K562 (cell line): ENCODE measurements at regions not wholly inside any gene's neighbourhood (a gene's known extent, or its start where the extent isn't known, plus 50 kb on each side); places are given as distances from the start of the nearest gene placed in this dataset.

Source experiments
- ARHGAP35 ChIP-seq: fragments of 450-650 bp; IDR thresholded peaks from 2 replicates; pipeline ENCODE4 v1.6.1; 2018; ENCODE audit not compliant: partially characterized antibody
- CEBPB ChIP-seq: fragments of 450-650 bp; IDR thresholded peaks from 2 replicates; pipeline ENCODE4 v1.6.1; 2016; ENCODE audit warnings: missing genetic modification characterization, missing compliant biosample characterization
- DPF2 ChIP-seq: fragments of 450-650 bp; IDR thresholded peaks from 2 replicates; pipeline ENCODE4 v1.6.1; 2016
- EP300 ChIP-seq: IDR thresholded peaks from 2 replicates; pipeline ENCODE4 v1.6.1; 2012; ENCODE audit warnings: low read length, improper control_type of control experiment
- KLF6 ChIP-seq: fragments of 250-450 bp; sonication (Bioruptor Pico); IDR thresholded peaks from 2 replicates; pipeline ENCODE4 v1.4.0; 2020; ENCODE audit warnings: mild to moderate bottlenecking, moderate library complexity, borderline replicate concordance
- NCOA4 ChIP-seq: fragments of 450-650 bp; IDR thresholded peaks from 2 replicates; pipeline ENCODE4 v1.6.1; 2018; ENCODE audit warnings: mild to moderate bottlenecking; ENCODE audit not compliant: partially characterized antibody
- SIN3A ChIP-seq, 2 experiments: fragments of 150-350 bp in 1 of 2; IDR thresholded peaks; 2 replicates each; pipeline ENCODE4 v1.6.1; 2011 to 2016; ENCODE audit warnings: borderline replicate concordance in 2 of 2, low read depth in 2 of 2, low read length in 2 of 2, mild to moderate bottlenecking in 2 of 2, moderate library complexity in 2 of 2; ENCODE audit not compliant: control insufficient read depth in 1 of 2
- SPI1 ChIP-seq: IDR thresholded peaks from 2 replicates; pipeline ENCODE4 v1.6.1; 2011; ENCODE audit warnings: low read depth, low read length, control low read depth, borderline replicate concordance
- ZBTB11 ChIP-seq, 3 experiments: fragments of 200-800 bp in 1 of 3; fragments of 250-450 bp in 1 of 3; fragments of 450-650 bp in 1 of 3; sonication (Bioruptor Pico) in 1 of 3; sonication (Bioruptor generic) in 1 of 3; formaldehyde crosslinking in 1 of 3; IDR thresholded peaks; 2 replicates each; pipeline versions ENCODE4 v1.6.1 to v1.8.0; 2016 to 2022; ENCODE audit warnings: mild to moderate bottlenecking in 2 of 3, missing genetic modification characterization in 2 of 3, missing compliant biosample characterization in 1 of 3, moderate library complexity in 1 of 3
- ZNF76 ChIP-seq: fragments of 250-450 bp; sonication (Bioruptor Pico); IDR thresholded peaks from 2 replicates; pipeline ENCODE4 v1.4.0; 2020; ENCODE audit warnings: mild to moderate bottlenecking, moderate library complexity, borderline replicate concordance
- TF ChIP-seq, protein P1 (sequence below): fragments of 150-350 bp; conservative IDR thresholded peaks from 2 replicates; pipeline ENCODE4 v1.6.1; 2014; ENCODE audit warnings: low read length

DNA sequence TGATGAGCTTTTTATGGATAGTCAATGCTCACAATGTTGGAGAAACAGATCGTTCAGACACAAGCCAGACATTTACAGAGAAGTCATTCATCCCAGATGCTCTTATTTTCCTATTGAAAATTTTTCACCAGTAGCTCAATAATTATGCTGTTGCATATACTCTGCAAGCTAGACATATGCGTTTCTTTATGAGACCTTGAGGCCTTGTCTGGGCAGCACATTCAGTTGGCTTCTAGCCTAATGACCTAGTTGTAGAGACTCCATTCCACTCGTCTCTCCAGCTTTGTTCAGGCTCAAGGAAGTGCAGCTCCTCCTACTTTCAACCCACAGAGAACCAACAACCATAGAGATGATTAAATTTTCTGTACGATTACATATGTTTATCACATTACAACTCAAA is 237.7 kb downstream of the MZT1 start:
- TF ChIP-seq ARHGAP35 (no peak), ZBTB11 (CRISPR knock-in tag; IDR thresholded peaks at IDR 0.05) (no peak), DPF2 (no peak), ZNF76 (CRISPR knock-in tag) (no peak), KLF6 (no peak), NCOA4 (no peak), SIN3A (IDR thresholded peaks at IDR 0.05; ENCODE audit: borderline replicate concordance in 2 of 2, control insufficient read depth in 1 of 2, low read depth in 2 of 2, low read length in 2 of 2) (no peak), EP300 (no peak), CEBPB (tag) (no peak), SPI1 (no peak)
- TF ChIP-seq, protein P1, sequence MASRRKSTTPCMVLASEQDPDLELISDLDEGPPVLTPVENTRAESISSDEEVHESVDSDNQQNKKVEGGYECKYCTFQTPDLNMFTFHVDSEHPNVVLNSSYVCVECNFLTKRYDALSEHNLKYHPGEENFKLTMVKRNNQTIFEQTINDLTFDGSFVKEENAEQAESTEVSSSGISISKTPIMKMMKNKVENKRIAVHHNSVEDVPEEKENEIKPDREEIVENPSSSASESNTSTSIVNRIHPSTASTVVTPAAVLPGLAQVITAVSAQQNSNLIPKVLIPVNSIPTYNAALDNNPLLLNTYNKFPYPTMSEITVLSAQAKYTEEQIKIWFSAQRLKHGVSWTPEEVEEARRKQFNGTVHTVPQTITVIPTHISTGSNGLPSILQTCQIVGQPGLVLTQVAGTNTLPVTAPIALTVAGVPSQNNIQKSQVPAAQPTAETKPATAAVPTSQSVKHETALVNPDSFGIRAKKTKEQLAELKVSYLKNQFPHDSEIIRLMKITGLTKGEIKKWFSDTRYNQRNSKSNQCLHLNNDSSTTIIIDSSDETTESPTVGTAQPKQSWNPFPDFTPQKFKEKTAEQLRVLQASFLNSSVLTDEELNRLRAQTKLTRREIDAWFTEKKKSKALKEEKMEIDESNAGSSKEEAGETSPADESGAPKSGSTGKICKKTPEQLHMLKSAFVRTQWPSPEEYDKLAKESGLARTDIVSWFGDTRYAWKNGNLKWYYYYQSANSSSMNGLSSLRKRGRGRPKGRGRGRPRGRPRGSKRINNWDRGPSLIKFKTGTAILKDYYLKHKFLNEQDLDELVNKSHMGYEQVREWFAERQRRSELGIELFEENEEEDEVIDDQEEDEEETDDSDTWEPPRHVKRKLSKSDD: no peak
